T-helper 22 cell (primary cell): ENCODE measurements at regions not wholly inside any gene's neighbourhood (a gene's known extent, or its start where the extent isn't known, plus 50 kb on each side); places are given as distances from the start of the nearest gene placed in this dataset.

Experiments
- DNase-seq: peaks from one replicate; pipeline ENCODE4 v3.0.0-alpha.2; 2020; ENCODE audit warnings: low read depth

DNA sequence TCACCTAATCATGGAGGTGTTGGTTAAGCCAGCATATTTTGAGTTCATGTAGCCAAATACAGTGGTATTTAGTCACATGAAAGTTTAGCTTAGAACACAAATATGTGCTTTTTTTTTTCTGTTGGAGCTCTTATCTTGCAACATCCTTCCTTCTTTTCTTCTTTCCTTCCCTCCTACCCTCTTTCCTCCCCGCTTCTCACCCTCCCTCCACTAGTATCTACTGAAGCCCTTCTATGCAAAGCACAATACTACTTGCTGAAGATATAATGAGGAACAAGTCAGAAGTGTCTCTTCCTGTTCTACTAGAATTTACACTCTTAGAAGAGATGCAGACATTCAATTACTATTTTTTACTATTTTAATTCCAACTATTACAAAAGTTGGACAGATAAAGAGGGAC lies 105.0 kb upstream of the ITGA4 start:
- no peak for DNase-seq

DNA sequence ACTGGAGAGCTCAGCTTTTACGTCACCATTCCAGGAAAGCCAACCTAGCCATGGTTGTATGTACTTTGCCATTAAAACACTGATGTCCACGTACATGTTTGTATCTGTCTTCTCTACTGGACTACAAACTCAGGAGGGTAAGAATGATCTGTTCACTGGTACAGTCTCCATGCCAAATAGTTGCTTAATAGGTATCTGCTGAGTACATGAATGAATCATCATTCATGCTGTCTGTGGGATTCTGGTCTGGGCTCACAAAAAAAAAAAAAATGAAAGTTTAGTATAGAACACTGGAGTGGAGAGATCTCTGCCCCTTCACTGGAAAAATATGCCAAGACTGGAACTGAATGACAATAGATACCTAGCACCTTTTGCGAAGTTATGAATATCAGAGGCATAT lies 102.6 kb upstream of the ITGA4 start:
- DNase-seq, result no peak

DNA sequence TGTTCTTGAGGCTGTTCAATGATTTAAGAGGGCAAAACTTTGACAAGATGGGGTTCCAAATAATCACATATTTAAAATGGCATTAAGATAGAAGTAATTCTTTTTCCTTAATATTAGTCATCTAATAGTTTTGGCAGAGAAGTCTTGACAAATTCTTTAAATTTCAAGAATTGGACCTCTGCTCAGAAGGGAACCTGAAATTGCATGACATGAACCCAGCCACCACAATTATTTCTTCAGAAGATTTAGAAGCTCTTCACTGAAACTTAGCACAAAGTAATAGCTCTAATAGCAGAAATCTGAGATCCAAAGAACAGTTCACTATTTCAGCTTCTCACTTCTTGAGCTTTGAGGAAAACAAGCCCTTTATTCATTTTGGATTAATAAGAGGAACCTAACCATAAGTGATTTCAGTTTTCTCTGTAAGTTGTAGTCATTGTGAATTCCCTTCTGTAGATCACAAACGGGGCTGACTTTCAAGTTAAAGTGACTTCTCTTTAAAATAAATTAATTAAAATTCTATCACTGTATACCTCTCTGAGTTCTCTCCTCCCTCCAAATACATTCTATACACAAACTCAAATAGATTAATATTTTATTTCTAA lies 100.6 kb upstream of the ITGA4 start:
- DNase-seq, result no peak

DNA sequence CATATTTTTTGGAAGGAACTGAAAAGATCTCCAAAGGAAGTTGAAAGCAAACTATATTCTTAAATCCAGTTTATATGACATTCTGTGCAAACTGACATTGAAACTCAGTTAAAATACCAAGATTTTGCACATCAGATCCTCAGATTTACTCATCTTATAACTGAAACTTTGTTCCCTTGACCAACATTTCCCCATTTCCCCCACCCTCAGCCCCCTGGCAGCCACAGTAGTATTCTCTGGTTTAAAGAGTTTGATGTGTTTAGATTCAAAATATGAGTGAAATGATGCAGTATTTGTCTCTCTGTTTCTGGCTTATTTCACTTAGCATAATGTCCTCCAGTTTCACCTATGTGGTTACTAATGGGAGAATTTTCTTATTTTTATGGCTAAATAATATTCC lies 99.2 kb upstream of the ITGA4 start:
- no peak for DNase-seq

DNA sequence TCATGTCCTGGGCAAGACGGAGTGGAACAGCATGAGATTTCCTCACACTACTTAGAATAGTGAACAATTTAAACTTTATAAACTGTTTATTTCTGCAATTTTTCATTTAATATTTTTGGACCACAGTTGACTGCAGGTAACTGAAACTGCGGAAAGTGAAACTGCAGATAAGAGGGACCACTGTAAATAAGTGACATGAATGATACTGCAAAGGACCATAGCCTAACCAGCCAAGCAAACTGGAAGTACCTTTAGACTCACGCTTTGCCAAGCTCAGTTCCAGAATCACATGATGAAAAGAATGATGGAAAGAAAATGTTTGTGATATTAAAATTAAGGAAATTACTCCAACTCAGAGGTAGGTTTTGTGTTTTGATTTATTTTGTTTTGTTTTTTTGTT lies 94.6 kb upstream of the ITGA4 start:
- no peak for DNase-seq

DNA sequence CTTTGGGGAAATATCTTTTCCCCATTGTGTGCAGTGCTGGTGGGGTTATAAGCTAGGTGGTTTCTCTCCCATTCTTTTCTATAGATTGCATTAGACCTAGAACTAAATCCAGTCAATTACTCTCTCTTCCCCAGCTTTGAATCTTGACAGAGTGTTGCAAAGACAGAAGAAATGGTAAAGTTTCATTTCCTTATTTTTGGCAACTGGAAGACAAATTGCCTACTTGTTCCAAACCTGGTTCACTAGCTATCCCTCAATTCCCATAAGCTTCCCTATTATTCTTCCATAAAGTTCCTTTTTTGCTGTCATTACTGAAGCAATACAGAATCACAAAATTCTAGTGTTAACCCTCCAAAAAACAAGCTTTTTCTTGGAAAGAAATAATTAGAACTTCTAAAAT lies 94.0 kb upstream of the ITGA4 start:
- no peak for DNase-seq

DNA sequence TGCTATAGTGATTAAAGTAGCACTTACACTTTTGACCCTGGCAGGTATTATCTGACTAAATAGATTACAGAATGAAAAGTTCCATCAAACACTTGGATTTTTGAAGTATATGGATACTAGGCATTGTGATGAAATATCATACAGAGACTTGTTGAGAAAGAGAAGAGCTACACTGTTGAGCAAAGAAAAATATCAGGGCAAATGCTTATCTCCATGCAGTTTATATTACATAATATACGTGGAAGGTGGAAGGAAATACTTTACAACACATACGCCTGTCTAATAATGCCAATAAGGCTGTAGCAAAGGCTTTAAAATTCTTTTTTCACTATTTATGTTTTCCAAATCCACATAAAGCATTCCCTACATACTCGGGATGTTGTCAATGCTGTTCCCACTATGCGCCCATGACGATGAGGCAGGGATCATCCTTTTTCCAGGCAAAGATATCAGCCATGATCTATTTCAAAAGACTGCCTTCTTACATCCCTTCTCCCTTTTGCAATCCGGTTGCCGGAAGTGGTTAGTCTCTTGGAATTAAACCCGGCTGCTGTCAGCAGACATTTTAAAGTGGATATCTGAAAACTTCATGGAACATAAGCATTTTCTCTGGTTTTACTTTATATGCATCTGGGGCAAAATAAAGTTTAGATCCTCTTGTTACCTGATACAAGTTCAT lies 92.6 kb upstream of the ITGA4 start:
- DNase-seq, result no peak

DNA sequence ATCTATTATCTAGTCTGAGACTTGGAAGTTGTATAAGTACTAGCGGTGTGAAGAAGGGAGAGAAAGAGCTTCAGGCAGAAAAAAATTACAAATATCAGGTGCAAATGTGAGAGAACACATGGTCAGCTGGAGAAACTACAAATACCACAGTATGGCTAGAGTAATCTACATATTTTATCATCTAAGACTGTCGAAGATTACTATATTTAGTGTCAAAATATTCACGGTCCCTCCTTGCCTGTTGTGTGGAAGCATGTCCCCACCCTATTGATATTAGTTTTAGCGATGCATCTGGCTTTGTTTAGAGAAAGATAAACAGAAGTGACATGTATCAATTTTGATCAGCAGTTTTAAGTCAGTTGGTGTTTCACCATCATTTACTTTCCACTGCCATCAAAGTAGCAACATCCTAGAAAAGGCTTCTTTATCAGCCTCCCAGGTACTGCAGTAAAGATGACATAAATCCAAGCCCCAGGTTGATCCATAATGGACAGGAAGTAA lies 90.5 kb upstream of the ITGA4 start:
- DNase-seq, result no peak

DNA sequence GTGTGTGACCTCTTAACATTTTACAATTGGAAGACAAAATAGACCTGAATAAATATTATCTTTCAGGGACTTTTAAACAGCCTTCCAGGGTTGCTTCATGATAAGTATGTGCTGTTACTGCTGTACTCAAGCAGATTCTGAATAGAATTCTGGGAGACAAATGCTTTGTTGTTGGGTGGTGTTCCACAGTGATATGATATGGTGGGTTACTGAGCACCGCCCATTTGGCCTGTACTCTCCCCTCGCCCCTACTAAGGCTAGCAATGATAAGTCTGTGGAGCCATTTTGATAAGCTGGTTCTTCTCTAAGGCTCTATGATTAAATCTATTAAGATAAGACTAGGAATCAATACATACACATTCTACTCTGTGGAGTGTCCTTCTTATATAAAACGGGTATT lies 89.8 kb upstream of the ITGA4 start:
- DNase-seq, result no peak

DNA sequence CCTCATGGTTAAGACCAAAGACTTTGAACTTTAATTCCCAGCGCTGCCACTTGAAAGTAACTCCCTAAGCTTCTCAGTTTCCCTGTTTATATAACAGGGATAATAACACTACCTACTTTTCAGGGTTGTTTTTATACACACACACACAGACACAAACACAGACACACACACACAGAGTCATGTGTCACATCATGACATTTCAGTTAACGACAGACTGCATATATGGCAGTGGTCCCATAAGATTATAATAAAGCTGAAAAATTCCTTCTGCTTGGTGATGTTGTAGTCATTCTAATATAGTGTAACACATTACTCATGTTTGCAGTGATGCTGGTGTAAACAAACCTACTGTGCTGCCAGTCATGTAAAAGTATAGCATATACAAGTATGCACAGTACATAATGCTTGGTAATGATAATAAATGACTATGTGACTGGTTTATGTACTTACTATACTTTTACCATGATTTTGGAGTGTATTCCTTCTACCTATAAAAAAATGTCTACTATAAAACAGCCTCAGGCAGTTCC lies 89.2 kb upstream of the ITGA4 start:
- no peak for DNase-seq

DNA sequence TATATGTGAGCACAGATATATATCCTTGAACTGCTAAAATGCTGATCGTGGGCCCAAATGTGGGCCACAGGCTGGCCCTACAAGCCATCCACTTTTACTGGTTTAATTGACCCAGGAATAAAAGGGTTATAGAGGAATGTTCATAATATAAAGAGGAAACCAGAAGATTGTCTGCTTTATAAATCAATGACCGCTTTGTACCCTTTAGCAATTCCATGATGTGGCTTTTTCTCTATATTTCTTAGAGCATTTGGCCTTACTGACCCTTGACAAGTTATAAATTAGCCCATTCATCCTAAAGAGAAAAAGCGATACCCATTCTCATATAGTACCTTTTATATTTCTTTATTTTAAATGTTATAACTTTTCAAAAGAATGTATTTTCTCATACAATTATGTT lies 87.1 kb upstream of the ITGA4 start:
- no peak for DNase-seq

DNA sequence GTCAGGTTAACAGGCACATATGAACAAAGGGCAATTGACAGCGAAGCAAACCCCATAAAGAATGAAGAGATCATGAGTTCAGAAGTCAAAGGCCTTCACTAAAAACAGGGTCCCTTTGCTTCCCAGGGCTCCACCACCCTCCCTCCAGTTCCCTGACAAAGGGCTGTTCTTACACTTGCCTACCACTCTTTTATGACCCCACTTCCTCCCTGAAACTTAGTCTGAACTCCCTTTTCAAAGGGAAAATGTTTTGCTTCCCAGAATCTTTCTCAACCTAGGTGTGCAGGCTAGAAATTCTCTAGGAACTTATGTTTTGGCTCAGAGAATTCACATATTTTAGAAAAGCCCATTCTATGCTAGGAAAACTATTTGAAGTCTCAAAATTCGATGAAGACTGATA lies 86.0 kb upstream of the ITGA4 start:
- DNase-seq, result no peak

DNA sequence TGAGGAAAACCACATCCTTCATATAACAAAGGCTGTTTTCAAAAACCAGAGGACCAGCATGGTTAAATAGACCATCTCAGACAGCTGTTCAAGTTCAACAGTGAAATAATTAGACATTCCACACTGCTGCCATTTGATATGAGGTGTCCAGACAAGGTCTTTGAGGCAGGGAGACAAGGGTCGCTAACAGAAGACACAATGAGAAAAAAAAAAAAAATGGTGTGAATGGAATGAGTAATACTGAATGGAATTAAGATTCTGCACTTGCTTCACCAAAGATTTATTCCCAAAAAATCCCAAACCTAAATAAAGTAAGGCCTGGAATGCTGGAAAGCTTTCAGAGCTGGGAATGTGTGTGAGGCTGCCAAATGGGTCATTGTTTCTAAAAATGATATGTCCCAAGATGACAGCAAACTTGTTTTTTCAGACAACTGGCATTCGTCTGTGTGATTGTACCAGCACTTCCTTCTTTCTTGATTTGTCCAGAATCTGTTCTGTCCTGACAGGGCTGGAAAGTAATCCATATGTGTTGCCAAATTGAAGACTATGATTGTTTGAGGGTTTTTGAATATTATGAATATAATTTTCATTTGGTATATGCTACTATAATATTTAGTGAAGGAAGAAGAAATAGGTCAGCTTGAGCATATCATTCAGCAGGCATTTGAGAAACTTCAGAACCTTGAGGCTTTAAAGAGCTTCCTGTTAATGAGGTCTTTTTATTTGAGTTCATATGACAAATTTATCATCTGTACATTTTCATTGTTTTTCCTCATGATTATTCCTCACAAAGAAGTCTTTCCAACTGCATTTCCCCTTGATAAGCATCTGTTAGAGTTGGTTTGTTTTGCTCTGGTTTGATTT lies 85.2 kb upstream of the ITGA4 start:
- no peak for DNase-seq

DNA sequence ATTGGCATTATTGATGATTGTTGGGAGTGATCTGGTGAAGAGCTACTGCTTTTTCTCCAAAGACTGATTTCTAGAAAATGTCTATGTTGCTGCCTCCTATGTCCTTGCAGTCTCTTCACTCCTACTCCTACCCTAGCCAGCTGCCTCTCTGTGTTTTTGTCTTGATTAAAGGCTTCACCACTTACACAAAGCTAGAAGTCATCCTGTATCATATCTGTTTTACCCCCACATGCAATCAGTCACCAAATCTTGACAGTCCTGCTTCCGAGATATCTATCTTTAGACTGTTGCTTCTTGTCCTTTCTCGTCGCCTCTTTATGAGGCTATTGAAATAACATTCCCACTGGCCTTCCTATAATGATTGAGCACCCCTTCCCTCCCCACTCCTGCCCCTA lies 84.5 kb upstream of the ITGA4 start:
- no peak for DNase-seq

DNA sequence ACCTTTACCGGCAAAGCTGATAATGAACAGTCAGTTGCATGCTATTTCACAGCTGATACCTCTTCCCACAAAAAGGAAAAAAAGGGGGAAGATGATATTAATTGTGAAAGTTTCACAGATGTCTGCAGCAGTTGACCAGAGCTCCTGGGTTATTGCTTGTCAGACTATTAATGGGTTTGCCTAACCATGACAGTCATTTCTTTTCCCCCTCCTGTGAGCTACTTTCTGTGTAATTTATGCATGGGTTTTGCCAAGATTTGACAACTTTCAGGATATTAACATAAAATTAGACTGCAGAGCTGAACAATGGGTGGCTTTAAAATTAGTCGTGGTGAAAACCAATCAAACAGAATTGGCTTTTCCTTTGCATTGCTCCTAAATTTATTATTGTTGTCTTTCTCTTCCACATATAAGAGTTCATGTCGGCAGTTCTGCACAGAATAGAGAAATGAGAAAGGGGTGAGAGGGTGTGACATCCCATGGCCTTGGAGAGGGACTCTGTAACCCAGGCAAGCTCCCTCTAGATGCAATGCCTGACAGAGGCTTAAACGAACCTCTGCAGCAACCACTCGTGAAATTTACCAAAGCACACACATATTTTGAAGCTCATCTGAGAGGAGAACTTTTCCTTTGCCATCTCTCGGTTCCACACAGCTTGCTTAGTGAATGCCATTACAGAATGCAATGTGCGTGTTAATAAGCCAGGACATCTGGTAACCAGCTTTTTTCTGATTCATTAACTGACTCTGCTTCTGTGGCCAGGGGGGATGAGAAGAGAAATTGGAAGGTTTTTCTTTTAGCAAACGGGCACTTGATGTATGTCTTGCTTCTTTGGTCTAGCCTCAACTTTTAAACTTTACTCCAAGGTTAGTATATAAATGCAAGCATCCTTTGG lies 82.2 kb upstream of the ITGA4 start:
- no peak for DNase-seq

DNA sequence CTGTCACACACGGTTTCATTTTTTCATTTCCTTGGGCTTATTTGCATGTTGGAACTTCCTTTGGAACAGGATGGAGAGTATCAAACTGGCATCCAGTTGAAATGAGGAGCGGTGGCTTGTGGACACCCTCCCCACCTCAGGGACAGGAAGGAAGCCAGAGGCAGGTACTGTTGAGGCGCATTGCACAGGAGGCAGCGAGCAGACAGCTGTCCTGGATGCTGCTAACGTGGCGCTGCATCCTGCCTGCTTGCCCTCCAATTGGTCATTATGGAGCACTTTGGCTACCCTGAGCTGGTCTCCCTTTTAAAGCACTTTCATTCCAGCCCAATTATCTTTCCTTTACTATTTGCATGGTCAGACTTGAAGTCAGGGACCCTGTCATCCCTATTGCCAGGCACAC lies 80.7 kb upstream of the ITGA4 start:
- DNase-seq, result no peak

DNA sequence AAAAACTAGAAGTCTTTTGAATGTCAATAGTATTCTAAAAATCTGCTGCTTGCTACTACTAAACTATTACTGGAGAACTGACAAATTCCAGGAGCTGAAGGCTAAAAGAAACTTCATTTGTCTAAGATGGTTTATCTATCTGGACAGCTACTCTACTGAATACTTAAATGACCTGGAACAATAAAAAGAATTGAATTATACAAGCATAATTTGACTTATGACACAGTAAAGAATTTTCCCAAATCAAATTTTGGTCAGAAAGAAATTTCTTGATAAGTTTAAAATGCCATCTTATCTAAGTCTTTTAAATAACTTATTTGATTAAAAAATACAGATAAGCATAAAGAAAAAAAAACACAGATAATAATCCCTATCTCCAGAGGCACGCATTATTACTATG lies 80.2 kb upstream of the ITGA4 start:
- no peak for DNase-seq

DNA sequence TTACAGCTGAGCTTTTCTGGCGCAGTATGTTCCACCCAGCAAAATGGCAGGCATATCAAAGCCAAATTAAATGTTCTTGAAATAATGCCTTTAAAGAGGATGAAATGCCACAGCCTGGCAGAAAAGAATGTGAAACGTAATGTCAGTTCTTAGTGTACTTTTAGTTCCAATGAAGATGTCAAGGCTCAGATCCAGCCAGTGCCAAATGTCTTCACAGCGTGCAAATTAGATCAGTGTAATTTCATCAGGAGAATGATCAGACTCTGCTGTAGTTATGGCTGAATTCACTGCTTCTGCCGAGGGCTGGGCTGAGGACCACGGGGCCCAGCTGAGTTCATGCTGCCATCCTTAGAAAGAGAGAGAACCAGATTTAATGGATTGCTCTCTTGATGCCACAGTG lies 78.7 kb upstream of the ITGA4 start:
- DNase-seq, result no peak

DNA sequence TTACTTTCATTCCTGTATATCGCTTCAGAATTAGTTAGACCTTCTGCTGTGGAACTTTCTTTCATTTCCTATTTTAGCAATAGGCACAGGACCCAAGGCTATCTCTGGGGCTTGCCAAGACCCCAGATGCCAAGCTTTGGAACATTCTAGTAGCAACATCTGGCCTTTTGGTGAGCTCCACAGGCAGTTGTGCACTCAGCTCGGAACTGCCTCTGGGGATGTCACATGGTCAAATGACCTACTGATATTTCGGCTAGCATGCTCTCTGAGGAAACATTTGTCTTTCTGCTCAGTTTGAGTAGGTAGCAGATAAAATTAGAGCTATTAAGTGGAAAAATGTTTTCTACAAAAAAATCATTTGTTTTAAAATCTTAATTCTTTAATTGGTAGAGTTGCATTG lies 76.6 kb upstream of the ITGA4 start:
- no peak for DNase-seq

DNA sequence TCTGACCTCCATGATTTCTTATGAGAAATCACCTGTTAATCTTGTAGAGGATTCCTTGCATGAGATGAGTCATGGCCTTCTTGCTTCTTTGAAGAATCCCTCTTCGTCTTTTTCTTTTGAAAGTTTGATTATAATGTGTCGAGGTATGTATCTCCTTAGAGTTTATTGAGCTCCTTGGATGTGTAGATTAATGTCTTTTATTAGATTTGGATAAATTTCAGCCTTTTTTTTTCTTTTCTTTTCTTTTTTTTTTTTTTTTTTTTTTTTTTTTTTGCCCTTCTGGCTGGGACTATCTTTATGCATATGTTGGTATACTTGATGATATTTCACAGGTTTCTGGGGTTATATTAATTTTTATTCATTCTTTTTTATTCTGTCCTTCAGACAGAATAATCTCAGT lies 72.3 kb upstream of the ITGA4 start:
- DNase-seq, result no peak

DNA sequence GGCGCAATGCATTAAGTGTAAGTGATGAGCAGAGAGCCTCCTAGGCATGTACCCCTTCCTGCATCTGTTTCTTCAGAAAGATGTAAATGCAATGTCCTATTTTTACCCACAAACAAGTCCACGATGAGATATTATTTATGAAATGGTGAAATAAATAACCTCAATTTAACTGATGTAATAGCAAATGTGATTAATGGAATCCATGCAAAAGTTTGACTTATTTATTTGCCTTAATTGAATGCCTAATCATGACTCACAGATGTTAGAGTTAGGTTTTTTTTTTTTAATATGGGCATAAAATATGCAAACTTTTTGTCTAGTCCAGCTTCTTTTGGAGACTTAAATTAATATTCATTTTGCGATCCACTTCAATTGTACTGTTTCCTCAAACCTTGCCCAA lies 67.7 kb upstream of the ITGA4 start:
- DNase-seq, result no peak

DNA sequence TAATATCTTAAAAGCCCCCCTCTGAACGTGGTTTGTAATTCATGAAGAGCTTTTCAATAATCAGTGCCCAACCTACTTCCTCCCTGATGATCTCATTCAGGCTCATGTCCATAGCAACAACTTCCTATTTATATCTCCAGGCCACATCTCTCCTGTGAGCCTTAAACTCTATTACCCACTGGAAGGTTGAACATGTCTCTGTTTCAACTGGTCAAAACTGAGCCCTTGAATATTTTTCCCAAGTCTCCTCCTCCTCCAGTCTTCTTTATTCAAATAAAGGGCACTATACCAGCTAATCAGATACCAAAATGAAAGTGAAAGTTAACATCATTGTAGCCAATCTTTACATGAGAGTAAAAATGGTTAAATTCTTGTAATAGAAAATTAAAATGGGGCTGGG lies 63.7 kb upstream of the ITGA4 start:
- no peak for DNase-seq
